Hematopoietic multipotent progenitor cell treated with erythropoietin and hydrocortisone succinate and interleukin-3 and kit ligand, for 4 days (in vitro differentiated cells): ENCODE measurements at regions not wholly inside any gene's neighbourhood (a gene's known extent, or its start where the extent isn't known, plus 50 kb on each side); places are given as distances from the start of the nearest gene placed in this dataset.

Experiments
- DNase-seq: peaks from one replicate; pipeline ENCODE4 v3.0.0-alpha.2; 2015

- no peak for DNase-seq
Measured at GRCh38 chr18:75558790-75559189, 131.3 kb upstream of the SMIM21 start.

- no peak for DNase-seq
Measured at GRCh38 chr18:75556841-75557240, 129.3 kb upstream of the SMIM21 start.

GRCh38 chr18:75554644-75555185, 127.2 kb upstream of the SMIM21 start:
- DNase-seq, result no peak

- no peak for DNase-seq
Measured at GRCh38 chr18:75554176-75554575, 126.7 kb upstream of the SMIM21 start.

- DNase-seq, result no peak
Measured at GRCh38 chr18:75553021-75553420, 125.5 kb upstream of the SMIM21 start.

GRCh38 chr18:75551071-75551470, 123.6 kb upstream of the SMIM21 start:
- peak; percentile 14 for DNase-seq

- peak; percentile 30 for DNase-seq
Measured at GRCh38 chr18:75548353-75548905, 120.9 kb upstream of the SMIM21 start.

GRCh38 chr18:75546964-75547363, 119.5 kb upstream of the SMIM21 start:
- DNase-seq, result peak; percentile 1

GRCh38 chr18:75545189-75545588, 117.7 kb upstream of the SMIM21 start:
- no peak for DNase-seq

- no peak for DNase-seq
Measured at GRCh38 chr18:75544496-75544895, 117.0 kb upstream of the SMIM21 start.

GRCh38 chr18:75544051-75544481, 116.6 kb upstream of the SMIM21 start:
- no peak for DNase-seq

GRCh38 chr18:75538727-75539126, 111.2 kb upstream of the SMIM21 start:
- DNase-seq, result no peak

GRCh38 chr18:75533950-75534349, 106.4 kb upstream of the SMIM21 start:
- no peak for DNase-seq

- DNase-seq, result no peak
Measured at GRCh38 chr18:75533209-75533608, 105.7 kb upstream of the SMIM21 start.

- DNase-seq, result no peak
Measured at GRCh38 chr18:75531851-75532459, 104.5 kb upstream of the SMIM21 start.

GRCh38 chr18:75531212-75531850, 103.8 kb upstream of the SMIM21 start:
- DNase-seq, result no peak

- DNase-seq, result no peak
Measured at GRCh38 chr18:75530566-75531211, 103.2 kb upstream of the SMIM21 start.

GRCh38 chr18:75530118-75530517, 102.6 kb upstream of the SMIM21 start:
- DNase-seq, result no peak

- DNase-seq, result no peak
Measured at GRCh38 chr18:75529394-75529793, 101.9 kb upstream of the SMIM21 start.

GRCh38 chr18:75527848-75528685, 100.6 kb upstream of the SMIM21 start:
- no peak for DNase-seq

- no peak for DNase-seq
Measured at GRCh38 chr18:75526038-75526437, 98.5 kb upstream of the SMIM21 start.

- no peak for DNase-seq
Measured at GRCh38 chr18:75525331-75525730, 97.8 kb upstream of the SMIM21 start.

GRCh38 chr18:75524841-75525240, 97.3 kb upstream of the SMIM21 start:
- no peak for DNase-seq
